ENCODE measurements at regions not wholly inside any gene's neighbourhood (a gene's known extent, or its start where the extent isn't known, plus 50 kb on each side); places are given as distances from the start of the nearest gene placed in this dataset.

DNA sequence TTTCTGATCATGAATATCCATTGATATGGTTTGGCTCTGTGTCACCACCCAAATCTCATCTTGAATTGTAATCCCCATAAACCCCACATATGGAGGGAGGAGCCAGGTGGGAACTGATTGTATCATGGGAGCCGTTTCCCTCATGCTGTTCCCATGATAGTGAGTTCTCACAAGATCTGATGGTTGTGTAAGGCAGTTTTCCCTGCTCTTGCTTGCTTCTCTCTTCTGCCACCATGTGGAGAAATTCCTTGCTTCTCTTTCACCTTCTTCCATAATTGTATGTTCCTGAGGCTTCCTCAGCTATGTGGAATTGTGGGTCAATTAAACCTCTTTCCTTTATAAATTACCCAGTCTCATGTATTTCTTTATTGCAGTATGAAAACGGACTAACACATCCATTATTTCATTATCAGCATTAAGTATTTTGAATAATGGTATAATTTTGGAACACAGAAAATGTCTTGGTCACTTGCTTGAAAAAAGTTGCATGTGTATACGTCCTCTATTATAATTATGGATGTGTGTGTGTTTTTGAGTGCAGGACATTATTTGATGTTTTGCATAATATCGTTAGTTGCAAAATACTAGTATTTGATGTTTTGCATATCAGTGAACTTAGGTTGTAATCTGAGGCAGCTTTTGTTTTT is 334.6 kb downstream of the PCDH10 start:
- peak; percentile 24 for DNase-seq (ENCODE audit: low read depth)

DNA sequence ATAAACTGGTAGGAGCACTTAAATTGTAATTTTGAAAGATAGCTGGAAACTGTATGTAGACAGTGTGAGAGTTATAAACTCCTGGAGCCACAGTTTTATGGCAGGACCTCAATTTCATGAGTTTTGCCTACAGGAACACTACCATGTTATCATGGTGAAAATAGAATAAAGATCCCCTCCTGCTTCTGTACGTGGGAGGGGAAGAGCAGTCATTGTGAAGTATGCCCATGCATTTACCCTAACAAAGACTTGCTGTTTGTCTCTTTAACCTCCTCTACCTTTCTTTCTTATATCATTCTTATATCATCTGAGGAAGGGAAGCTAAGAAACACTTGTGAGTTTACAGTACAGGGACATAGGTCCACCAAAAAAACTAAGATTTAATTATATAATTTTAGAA is 327.0 kb downstream of the PCDH10 start:
- no peak for DNase-seq (ENCODE audit: low read depth)

GRCh38 chr4:133474501-133474900 is 325.4 kb downstream of the PCDH10 start:
- no peak for DNase-seq (ENCODE audit: low read depth)

GRCh38 chr4:133472244-133472643 is 323.1 kb downstream of the PCDH10 start:
- DNase-seq (ENCODE audit: low read depth) = no peak

DNA sequence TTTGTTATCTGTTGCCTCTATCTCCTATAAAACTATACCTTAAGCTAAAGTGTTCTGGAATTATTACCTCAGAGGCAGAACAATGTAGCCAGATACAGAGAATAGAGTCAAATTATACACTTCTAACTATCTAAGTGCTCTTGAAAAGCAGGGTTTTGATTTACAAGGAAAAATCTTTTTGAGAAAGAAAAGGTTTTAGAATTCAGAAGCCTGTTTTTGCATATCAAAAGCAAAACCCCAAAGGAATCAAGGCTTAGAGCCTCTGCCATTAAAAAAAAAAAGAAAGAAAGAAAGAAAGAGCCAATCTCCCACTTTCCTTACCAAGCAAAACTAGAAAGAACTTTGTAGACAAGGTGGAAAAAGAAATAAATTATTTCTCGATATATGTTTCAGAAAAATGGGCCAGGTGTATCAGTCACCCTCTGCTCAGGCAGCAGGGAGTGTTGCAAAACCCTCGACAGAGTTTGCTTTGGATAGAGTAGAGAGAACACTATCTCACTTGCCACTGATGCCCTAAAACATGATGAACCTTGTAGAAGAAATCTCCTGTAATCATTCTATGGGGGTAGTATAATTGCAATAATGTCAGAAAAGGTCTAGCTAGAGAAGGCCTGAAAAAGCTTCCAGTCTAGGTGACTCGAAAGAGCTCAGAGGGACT is 318.3 kb downstream of the PCDH10 start:
- no peak for DNase-seq (ENCODE audit: low read depth)

GRCh38 chr4:133465022-133465421 is 315.9 kb downstream of the PCDH10 start:
- DNase-seq (ENCODE audit: low read depth) = no peak

- peak; percentile 4 for DNase-seq (ENCODE audit: low read depth)
Observed at GRCh38 chr4:133464311-133464710, 315.2 kb downstream of the PCDH10 start.

- DNase-seq (ENCODE audit: low read depth) = no peak
Observed at GRCh38 chr4:133452678-133453077, 303.6 kb downstream of the PCDH10 start.

GRCh38 chr4:133450813-133451212 is 301.7 kb downstream of the PCDH10 start:
- no peak for DNase-seq (ENCODE audit: low read depth)

DNA sequence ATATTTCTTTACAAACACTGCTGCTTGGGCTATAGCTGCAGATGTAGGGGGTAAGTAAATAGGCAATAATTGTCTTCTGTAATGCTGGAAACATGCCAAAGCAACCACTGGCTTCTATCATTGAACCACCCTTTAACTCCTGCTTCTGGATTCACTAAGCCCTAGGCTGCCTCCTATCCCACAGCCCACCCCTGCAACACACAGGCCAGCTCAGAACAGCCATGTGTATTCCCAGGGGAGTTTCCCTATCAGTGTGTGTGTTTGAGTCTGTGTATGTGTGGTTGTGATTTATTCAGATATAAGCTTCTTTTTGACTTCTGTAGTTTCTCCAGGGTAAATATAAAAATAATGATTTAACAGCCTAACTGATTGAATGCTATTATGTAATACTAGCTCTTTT is 291.3 kb downstream of the PCDH10 start:
- DNase-seq (ENCODE audit: low read depth) = no peak

- no peak for DNase-seq (ENCODE audit: low read depth)
Observed at GRCh38 chr4:133439830-133440229, 290.7 kb downstream of the PCDH10 start.

GRCh38 chr4:133424605-133425004 is 275.5 kb downstream of the PCDH10 start:
- DNase-seq (ENCODE audit: low read depth) = no peak

DNA sequence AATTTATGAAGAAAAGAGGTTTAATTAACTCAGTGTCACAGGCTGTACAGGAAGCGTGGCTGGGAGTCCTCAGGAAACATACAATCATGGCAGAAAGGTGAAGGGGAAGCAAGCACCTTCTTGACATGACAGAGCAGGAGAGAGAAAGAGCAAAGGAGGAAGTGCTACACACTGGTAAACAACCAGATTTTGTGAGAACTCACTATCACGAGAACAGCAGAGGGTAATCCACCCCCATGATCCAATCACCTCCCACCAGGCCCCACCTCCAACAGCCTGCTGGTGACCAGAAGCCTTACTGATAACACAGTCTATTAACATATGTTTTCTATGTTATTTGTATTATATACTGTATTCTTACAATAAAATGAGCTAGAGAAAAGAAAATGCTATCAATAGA is 254.8 kb downstream of the PCDH10 start:
- no peak for DNase-seq (ENCODE audit: low read depth)

DNA sequence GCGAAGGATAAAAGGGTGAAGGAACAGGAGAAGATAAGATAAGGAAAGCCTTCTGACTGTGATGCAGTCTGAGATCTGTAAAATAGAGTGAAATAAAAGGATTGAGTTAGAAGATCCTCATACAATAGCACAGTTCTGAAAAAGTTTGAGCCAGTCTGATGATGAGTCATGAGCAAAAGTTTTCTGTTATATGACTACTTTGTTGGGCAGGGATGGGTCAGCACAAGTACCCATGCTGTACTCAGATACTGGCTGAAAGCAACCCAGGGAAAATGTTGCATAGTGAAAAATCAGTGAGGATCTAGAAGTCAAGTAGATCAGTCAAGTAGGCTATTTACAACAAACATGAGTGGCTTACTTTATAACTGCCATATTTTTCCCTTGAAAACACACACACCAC is 253.5 kb downstream of the PCDH10 start:
- peak; percentile 18 for DNase-seq (ENCODE audit: low read depth)

DNA sequence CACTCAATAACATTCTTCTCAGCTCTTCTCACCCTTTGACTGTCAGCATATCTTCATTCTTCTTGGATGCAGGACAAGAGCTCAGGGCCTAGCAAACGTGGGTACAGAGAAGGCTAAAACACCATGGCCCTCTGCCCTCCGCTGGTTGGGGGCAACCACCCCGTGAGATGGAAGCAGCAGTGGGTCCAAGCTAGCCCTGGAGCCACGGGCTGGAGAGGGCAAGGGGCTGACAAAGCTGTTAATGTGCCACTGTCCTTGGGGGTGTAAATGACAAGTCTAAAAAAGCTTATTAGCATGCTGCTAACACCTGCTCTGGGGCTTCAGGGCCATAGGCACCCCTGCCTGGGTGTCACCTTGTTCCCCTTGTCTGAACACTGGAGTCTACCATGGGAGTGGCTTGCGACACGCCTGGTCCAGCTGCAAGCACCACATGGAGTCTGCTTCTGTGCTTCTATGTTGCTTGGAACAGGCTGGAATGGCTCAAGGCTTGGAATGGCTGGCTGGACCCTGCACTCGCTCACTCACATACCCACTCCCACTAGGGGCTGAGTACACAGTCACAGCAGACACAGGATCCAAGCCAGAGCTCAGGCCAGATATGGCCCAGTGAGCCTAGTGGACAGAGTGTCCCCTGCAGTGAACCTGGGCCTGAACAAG is 246.0 kb downstream of the PCDH10 start:
- DNase-seq (ENCODE audit: low read depth) = no peak

- no peak for DNase-seq (ENCODE audit: low read depth)
Observed at GRCh38 chr4:133390198-133390855, 241.2 kb downstream of the PCDH10 start.

DNA sequence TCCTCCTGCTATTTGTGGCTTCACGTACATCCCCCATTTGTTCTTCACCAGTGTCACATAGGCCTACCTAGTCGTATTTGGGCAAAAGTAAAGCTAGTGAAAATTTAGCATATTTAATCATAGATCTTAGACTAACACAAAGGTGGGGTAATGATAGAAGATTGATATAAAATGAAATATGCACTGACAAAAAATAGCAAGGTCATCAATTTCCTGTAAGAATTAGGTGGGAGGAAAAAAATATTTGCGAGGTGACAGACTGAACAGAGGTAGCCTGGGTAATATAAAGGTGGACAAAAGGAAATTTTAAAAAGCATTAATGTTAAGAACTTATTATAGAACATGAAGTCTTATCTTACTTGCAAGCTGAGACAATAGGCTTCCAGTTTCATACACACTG is 239.9 kb downstream of the PCDH10 start:
- no peak for DNase-seq (ENCODE audit: low read depth)

DNA sequence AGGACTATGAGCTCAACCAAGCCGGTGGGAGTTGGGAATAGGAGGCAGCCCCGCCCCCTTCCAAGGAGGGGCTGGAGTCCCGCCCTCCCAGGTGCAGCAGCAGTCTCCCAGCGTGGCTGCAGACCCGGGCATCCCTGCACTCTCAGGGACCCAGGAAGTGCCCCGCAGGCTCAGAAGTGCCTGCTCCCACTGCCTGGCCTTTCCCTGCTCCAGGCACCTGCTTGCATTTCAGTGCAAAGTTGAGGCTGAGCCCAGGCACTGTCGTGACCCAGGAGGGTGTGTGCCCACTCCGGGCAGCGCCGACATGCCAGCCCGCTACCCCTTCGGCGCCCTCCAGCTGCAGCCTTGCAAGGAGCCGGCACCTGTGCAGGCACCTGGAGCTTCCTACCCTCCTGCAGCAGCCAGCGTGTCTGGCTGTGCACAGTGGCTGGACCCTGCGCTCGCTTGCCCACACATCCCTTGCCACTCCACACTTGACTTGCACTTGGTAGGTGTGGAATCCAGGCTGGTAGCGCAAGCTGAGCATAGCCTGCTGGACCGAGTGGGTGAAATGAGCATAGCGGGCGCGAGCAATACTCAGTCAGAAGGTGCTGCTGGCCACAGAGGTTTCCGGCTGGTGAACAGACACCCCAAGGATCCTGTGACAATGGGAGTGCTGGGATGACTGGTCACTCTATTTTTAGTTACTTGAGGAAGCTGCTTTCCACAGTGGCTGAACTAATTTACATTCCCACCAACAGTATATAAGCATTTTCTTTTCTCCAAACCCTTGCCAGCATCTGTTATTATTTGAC is 236.3 kb downstream of the PCDH10 start:
- DNase-seq (ENCODE audit: low read depth) = no peak

DNA sequence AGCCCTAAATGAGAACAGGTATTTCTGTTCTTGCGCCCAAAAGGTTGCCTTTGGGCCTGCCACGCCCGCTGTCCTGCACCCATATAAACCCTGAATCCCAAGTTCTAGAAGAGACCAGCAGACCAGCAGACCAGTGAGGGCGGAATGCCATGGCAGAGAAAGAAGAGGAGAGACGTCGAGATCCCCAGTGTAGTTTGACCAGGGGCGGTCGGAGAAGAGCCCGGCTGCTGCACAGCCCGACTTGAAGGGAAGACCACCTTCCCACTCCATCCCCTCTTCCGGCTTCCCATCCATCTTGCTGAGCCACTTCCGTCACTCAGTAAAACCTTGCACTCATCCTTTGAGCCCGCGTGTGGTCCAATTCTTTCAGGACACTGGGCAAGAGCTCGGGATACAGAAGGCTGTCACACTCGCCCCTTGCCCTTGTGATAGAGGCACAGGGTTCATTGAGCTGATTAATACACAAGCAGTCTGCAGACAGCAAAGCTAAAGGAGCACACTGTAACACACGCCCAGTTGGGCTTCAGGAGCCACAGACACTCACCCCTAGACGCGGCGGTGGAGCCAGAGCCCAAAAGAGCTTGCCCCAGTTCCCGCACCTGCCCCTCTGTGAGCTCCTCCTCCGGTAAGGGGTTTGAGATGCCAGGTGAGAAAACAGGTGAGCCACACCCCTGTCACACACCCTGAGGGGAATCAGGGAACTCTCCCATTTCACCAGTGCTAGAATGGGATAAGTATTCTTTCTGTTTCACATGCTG is 230.8 kb downstream of the PCDH10 start:
- DNase-seq (ENCODE audit: low read depth) = no peak

- no peak for DNase-seq (ENCODE audit: low read depth)
Observed at GRCh38 chr4:133377286-133377685, 228.2 kb downstream of the PCDH10 start.

GRCh38 chr4:133372699-133373098 is 223.6 kb downstream of the PCDH10 start:
- no peak for DNase-seq (ENCODE audit: low read depth)
